BE2C (cell line): ENCODE measurements at regions not wholly inside any gene's neighbourhood (a gene's known extent, or its start where the extent isn't known, plus 50 kb on each side); places are given as distances from the start of the nearest gene placed in this dataset.

Source experiments
- DNase-seq: peaks from one replicate; pipeline ENCODE4 v3.0.0-alpha.2; 2020
- H3K27me3 ChIP-seq: fragments of 250-450 bp; sonication (Bioruptor Pico); 2 replicates; pipeline ENCODE4 v1.5.1; 2020; ENCODE audit warnings: mild to moderate bottlenecking
- H3K36me3 ChIP-seq: fragments of 250-450 bp; sonication (Bioruptor Pico); 2 replicates; pipeline ENCODE4 v1.5.1; 2020; ENCODE audit warnings: mild to moderate bottlenecking
- H3K4me1 ChIP-seq: fragments of 250-450 bp; sonication (Bioruptor Pico); 2 replicates; pipeline ENCODE4 v1.5.1; 2020
- H3K4me3 ChIP-seq: 2 replicates; pipeline ENCODE4 v1.5.1; 2011; ENCODE audit warnings: low read depth, low read length
- H3K9me3 ChIP-seq: fragments of 250-450 bp; sonication (Bioruptor Pico); 2 replicates; pipeline ENCODE4 v1.5.1; 2020
- TF ChIP-seq, protein P1 (sequence below): IDR thresholded peaks from 2 replicates; pipeline ENCODE4 v1.5.1; 2012; ENCODE audit warnings: mild to moderate bottlenecking, low read depth, low read length

DNA sequence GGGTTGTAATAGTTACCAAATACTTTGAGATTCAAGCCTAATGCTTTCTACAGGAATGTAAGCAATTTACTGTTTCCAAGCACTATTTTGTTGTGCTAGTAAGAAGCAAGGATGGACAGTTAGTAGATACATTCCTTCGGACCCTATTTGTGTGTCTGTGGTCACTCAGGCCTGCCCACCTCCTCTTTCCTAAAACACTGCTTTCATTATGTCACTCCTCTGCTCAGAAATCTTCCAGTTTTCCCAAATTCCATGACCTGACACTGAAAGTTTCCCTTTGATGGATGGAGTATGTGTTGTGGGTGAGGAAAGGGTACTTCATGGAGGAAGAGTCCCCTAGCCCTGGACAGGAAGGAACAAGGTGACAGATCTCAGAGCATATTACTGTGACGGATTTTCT is 141.1 kb downstream of the DISP1 start:
- H3K9me3 ChIP-seq, result no peaks in the 10 kb centered on the region
- no peaks in the 10 kb centered on the region for H3K27me3 ChIP-seq
- no peaks in the 10 kb centered on the region for H3K4me1 ChIP-seq
- no peak overlapping the region for H3K4me3 ChIP-seq
- H3K36me3 ChIP-seq, result no peaks in the 10 kb centered on the region
- TF ChIP-seq, protein P1, sequence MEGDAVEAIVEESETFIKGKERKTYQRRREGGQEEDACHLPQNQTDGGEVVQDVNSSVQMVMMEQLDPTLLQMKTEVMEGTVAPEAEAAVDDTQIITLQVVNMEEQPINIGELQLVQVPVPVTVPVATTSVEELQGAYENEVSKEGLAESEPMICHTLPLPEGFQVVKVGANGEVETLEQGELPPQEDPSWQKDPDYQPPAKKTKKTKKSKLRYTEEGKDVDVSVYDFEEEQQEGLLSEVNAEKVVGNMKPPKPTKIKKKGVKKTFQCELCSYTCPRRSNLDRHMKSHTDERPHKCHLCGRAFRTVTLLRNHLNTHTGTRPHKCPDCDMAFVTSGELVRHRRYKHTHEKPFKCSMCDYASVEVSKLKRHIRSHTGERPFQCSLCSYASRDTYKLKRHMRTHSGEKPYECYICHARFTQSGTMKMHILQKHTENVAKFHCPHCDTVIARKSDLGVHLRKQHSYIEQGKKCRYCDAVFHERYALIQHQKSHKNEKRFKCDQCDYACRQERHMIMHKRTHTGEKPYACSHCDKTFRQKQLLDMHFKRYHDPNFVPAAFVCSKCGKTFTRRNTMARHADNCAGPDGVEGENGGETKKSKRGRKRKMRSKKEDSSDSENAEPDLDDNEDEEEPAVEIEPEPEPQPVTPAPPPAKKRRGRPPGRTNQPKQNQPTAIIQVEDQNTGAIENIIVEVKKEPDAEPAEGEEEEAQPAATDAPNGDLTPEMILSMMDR, result no peak
- no peak for DNase-seq

DNA sequence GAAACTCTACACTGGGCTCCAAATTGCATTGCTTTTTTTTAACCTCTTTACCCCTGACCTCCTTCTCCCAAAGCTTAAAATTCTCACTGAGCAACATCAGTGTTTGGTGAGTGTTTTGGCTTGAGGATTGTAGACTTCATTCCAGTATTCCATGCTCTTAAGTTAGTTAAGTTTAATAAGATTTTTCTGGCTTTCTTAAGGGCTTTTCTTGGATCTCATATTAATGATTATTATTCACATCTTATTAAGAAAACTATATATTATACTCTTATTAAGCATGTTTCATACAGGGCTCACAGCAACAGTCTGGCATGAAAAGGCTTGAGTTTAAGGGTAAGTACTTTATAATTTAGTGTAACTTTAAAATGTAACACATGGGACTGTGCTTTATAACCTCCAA is 141.8 kb downstream of the DISP1 start:
- DNase-seq, result no peak
- no peaks in the 10 kb centered on the region for H3K36me3 ChIP-seq
- no peaks in the 10 kb centered on the region for H3K4me1 ChIP-seq
- TF ChIP-seq, protein P1, result no peak
- no peak overlapping the region for H3K4me3 ChIP-seq
- H3K9me3 ChIP-seq, result no peaks in the 10 kb centered on the region
- no peaks in the 10 kb centered on the region for H3K27me3 ChIP-seq

DNA sequence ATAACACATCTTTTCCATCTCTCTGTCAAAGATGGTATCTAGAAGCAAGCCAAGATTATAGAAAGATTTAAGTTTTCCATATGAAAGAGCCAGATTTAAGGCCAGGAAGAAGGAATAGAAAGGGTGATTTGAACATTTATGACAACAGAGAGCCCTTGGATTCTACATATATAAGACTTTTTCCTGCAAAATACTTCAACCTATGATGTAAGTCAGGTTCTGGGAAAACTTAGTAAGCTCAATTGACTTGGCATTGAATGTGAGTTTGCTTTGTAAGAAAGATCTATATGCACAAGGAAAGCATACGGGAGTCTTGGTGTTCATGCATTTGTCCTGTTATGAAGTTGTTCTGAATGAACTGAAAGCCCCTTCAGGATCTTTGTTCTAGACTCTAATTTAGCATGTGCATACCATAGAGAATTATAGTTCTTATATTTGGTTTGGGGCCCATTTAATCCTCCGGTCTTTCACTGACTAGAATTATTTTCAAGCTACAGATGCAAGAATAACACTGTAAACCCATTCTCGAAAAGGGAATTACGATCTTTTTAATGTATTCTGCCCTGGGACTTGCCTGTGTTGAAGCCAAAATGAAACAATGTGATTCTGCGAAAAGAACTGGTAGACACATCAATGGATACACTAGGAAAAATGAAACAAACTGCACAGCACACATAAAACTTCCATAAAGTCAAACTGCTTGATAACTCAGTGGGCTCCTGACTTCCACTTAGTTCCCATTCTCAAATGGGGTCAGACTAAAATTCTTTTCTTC is 152.8 kb downstream of the DISP1 start:
- no peaks in the 10 kb centered on the region for H3K9me3 ChIP-seq
- no peaks in the 10 kb centered on the region for H3K4me1 ChIP-seq
- no peak overlapping the region for H3K4me3 ChIP-seq
- no peaks in the 10 kb centered on the region for H3K27me3 ChIP-seq
- no peak for DNase-seq
- no peaks in the 10 kb centered on the region for H3K36me3 ChIP-seq
- TF ChIP-seq, protein P1, result no peak

DNA sequence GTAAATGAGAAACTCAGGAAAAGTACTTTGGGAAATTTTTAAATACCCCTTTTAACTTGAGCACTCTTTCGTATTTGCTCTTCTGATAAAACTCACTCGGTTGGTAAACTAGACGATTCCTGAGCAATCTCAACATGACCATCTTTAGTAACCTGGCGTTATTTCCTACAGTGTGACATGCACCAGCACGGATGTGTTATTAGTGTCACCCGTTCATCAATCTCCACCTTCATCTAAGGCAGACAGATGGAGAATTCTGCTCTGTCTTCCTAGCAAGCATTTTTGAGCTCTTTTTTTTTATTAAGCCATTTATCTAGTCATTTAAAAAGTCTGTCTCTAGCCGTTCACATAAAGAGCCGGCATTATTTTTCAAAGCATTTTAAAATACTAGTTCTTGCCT is 155.2 kb downstream of the DISP1 start:
- Histone ChIP-seq H3K4me3 (no peak overlapping the region), H3K9me3 (no peaks in the 10 kb centered on the region), H3K4me1 (no peaks in the 10 kb centered on the region), H3K27me3 (no peaks in the 10 kb centered on the region), H3K36me3 (no peaks in the 10 kb centered on the region)
- DNase-seq, result no peak
- TF ChIP-seq, protein P1, result no peak

DNA sequence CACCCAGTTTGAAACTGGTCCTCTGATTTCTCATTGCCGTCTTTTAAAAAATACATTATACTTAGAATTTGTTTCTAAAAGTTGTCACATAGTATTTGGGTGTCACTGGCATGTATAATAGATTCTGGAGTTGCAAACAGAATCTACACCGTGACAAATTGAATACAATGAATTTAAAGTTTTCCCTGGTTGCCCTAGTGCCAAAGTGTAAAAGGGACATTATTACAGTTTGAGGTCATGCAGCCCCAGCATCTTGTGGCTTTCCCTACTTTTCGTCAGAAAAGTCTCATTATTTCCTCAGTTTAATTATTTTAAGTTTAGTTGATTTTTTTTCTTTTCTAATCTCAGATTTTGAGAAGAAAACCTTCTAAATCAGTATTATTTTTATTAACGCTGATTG is 155.9 kb downstream of the DISP1 start:
- TF ChIP-seq, protein P1, result no peak
- no peaks in the 10 kb centered on the region for H3K4me1 ChIP-seq
- no peaks in the 10 kb centered on the region for H3K27me3 ChIP-seq
- no peak overlapping the region for H3K4me3 ChIP-seq
- no peaks in the 10 kb centered on the region for H3K9me3 ChIP-seq
- no peak for DNase-seq
- H3K36me3 ChIP-seq, result no peaks in the 10 kb centered on the region

DNA sequence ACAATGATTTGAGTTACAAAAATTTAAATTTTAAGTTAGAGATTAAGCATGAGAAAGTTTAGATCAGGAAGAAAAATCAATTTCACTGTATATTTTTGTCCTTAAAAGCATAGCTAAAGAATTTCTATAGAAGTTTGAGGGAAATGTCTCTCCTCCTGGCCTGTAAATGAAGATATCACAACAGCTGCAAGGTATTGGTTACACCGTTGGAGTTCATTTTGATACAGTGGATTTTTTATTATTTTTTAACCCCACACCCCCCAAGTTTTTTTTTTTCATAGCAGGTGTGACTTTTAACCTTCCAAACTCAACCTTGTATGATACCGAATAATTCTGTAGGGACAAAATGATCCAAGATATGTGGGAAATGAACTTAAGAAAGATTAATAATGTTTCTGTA is 156.3 kb downstream of the DISP1 start:
- Histone ChIP-seq H3K9me3 (no peaks in the 10 kb centered on the region), H3K27me3 (no peaks in the 10 kb centered on the region), H3K4me3 (no peak overlapping the region), H3K4me1 (no peaks in the 10 kb centered on the region), H3K36me3 (no peaks in the 10 kb centered on the region)
- DNase-seq, result no peak
- TF ChIP-seq, protein P1, result no peak
